Gastrocnemius medialis (tissue), 4 donors: ENCODE measurements at regions not wholly inside any gene's neighbourhood (a gene's known extent, or its start where the extent isn't known, plus 50 kb on each side); places are given as distances from the start of the nearest gene placed in this dataset.

Experiments used
- POLR2A ChIP-seq, 2 donors: fragments of 450-650 bp; IDR thresholded peaks; one replicate each; pipeline ENCODE4 v1.6.1; 2017; ENCODE audit warnings: antibody characterized with exemption in 2 of 2, mild to moderate bottlenecking in 2 of 2, moderate library complexity in 2 of 2
- TF ChIP-seq, protein P1 (sequence below), 5 experiments: fragments of 450-650 bp in 3 of 5; fragments of 200-600 bp in 2 of 5; sonication (generic) in 2 of 5; IDR thresholded peaks in 4 of 5; conservative IDR thresholded peaks in 1 of 5; 1 replicate in 4 of 5; 2 replicates in 1 of 5; pipeline ENCODE4 v1.5.1; 2016 to 2019; ENCODE audit warnings: antibody characterized with exemption in 5 of 5, mild to moderate bottlenecking in 3 of 5, moderate library complexity in 3 of 5

- TF ChIP-seq POLR2A (IDR thresholded peaks at IDR 0.05), result no peak
- TF ChIP-seq, protein P1, sequence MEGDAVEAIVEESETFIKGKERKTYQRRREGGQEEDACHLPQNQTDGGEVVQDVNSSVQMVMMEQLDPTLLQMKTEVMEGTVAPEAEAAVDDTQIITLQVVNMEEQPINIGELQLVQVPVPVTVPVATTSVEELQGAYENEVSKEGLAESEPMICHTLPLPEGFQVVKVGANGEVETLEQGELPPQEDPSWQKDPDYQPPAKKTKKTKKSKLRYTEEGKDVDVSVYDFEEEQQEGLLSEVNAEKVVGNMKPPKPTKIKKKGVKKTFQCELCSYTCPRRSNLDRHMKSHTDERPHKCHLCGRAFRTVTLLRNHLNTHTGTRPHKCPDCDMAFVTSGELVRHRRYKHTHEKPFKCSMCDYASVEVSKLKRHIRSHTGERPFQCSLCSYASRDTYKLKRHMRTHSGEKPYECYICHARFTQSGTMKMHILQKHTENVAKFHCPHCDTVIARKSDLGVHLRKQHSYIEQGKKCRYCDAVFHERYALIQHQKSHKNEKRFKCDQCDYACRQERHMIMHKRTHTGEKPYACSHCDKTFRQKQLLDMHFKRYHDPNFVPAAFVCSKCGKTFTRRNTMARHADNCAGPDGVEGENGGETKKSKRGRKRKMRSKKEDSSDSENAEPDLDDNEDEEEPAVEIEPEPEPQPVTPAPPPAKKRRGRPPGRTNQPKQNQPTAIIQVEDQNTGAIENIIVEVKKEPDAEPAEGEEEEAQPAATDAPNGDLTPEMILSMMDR (IDR thresholded peaks at IDR 0.05 in 4 of 5, conservative IDR thresholded peaks at IDR 0.05 in 1 of 5), result no peak
Observed at GRCh38 chr16:75780669-75781068, 54.4 kb upstream of the CPHXL start.
